H1 (cell line): ENCODE measurements at regions not wholly inside any gene's neighbourhood (a gene's known extent, or its start where the extent isn't known, plus 50 kb on each side); places are given as distances from the start of the nearest gene placed in this dataset.

ENCODE experiments used
- CTCF ChIA-PET: fragments of 300-600 bp; sonication (Branson Sonifier 250); formaldehyde crosslinking; loops from one replicate; lab custom pipeline; 2021; ENCODE audit not compliant: partially characterized antibody; lab: Charles Lee
- POLR2A ChIA-PET: fragments of 300-600 bp; sonication (Branson Sonifier 250); formaldehyde crosslinking; loops from one replicate; lab custom pipeline; 2021; ENCODE audit warnings: inconsistent platforms; ENCODE audit not compliant: partially characterized antibody; lab: Charles Lee
- DNase-seq, 2 experiments: peaks; one replicate each; pipeline versions ENCODE4 v3.0.0 to v3.0.0-alpha.2; 2010 to 2022; ENCODE audit warnings: low spot score in 2 of 2, low read depth in 1 of 2, mixed read lengths in 1 of 2
- FAIRE-seq: peaks from 2 replicates; lab custom pipeline; 2011; peaks lifted over from hg19 to GRCh38; lab: Jason Lieb, UNC
- H2AFZ ChIP-seq: 2 replicates; pipeline ENCODE4 v1.8.1; 2012; ENCODE audit warnings: low read length, inconsistent platforms
- H2AK5ac ChIP-seq: 2 replicates; pipeline ENCODE4 v1.6.1; 2013; ENCODE audit warnings: low read depth, low read length
- H2BK120ac ChIP-seq: replicated peaks from 2 replicates; pipeline ENCODE3; 2013; ENCODE audit warnings: low read depth, low read length, inconsistent platforms
- H2BK12ac ChIP-seq: 2 replicates; pipeline ENCODE4 v1.6.1; 2013; ENCODE audit warnings: low read depth, low read length
- H2BK15ac ChIP-seq: 2 replicates; pipeline ENCODE4 v1.6.1; 2013; ENCODE audit warnings: low read length
- H2BK20ac ChIP-seq: 2 replicates; pipeline ENCODE4 v1.6.1; 2013; ENCODE audit warnings: low read length
- H2BK5ac ChIP-seq: 2 replicates; pipeline ENCODE4 v1.6.1; 2013; ENCODE audit warnings: low read depth, low read length
- H3K14ac ChIP-seq: 2 replicates; pipeline ENCODE4 v1.6.1; 2013; ENCODE audit warnings: inconsistent platforms; ENCODE audit not compliant: insufficient read length
- H3K18ac ChIP-seq: 2 replicates; pipeline ENCODE4 v1.6.1; 2013; ENCODE audit warnings: low read length; ENCODE audit errors: extremely low read depth
- H3K23ac ChIP-seq: 2 replicates; pipeline ENCODE4 v1.6.1; 2013; ENCODE audit warnings: inconsistent platforms; ENCODE audit not compliant: insufficient read length
- H3K23me2 ChIP-seq: 2 replicates; pipeline ENCODE4 v1.6.1; 2013; ENCODE audit warnings: low read depth, low read length
- H3K27ac ChIP-seq: 2 replicates; pipeline ENCODE4 v1.6.1; 2011; ENCODE audit warnings: low read depth, low read length, inconsistent platforms
- H3K27me3 ChIP-seq, 4 experiments: replicated peaks in 1 of 4; 1 replicate in 1 of 4; 2 replicates in 3 of 4; pipeline versions ENCODE4 v1.6.1 to v1.8.1; 2011 to 2013; ENCODE audit warnings: low read length in 3 of 4, mild to moderate bottlenecking in 3 of 4, inconsistent platforms in 2 of 4, mixed read lengths in 2 of 4, moderate library complexity in 1 of 4; ENCODE audit not compliant: control insufficient read depth in 3 of 4, insufficient read depth in 3 of 4; ENCODE audit errors: extremely low read depth in 1 of 4
- H3K36me3 ChIP-seq, 4 experiments: 2 replicates each; pipeline versions ENCODE4 v1.6.1 to v1.8.1; 2011 to 2013; ENCODE audit warnings: mild to moderate bottlenecking in 4 of 4, low read length in 3 of 4, moderate library complexity in 2 of 4, control low read depth in 1 of 4, inconsistent platforms in 1 of 4; ENCODE audit not compliant: insufficient read depth in 4 of 4, control insufficient read depth in 2 of 4
- H3K4ac ChIP-seq: replicated peaks from 2 replicates; pipeline ENCODE3; 2013; ENCODE audit warnings: low read length, low read depth, mixed read lengths, inconsistent platforms; ENCODE audit not compliant: insufficient read length
- H3K4me1 ChIP-seq, 4 experiments: replicated peaks in 1 of 4; 1 replicate in 1 of 4; 2 replicates in 3 of 4; pipeline versions ENCODE4 v1.6.1 to v1.8.1; 2011 to 2013; ENCODE audit warnings: low read length in 3 of 4, inconsistent platforms in 2 of 4, mixed read lengths in 1 of 4; ENCODE audit not compliant: insufficient read depth in 4 of 4, control insufficient read depth in 3 of 4
- H3K4me2 ChIP-seq, 2 experiments: 2 replicates each; pipeline versions ENCODE4 v1.6.1 to v1.8.1; 2011 to 2013; ENCODE audit warnings: low read depth in 2 of 2, low read length in 2 of 2, control low read depth in 1 of 2, inconsistent platforms in 1 of 2, mild to moderate bottlenecking in 1 of 2; ENCODE audit not compliant: insufficient read depth in 1 of 2
- H3K4me3 ChIP-seq, 4 experiments: fragments of 200-600, 300-600 bp in 1 of 4; sonication (generic), shearing (Covaris generic), sonication (Bioruptor Twin) in 1 of 4; 2 replicates each; pipeline versions ENCODE4 v1.5.1 to v1.8.1; 2011 to 2016; ENCODE audit warnings: low read length in 4 of 4, low read depth in 3 of 4, control low read depth in 2 of 4, inconsistent platforms in 2 of 4, mild to moderate bottlenecking in 2 of 4, mixed read lengths in 1 of 4, moderate library complexity in 1 of 4; ENCODE audit not compliant: insufficient read depth in 2 of 4; ENCODE audit errors: extremely low read depth in 1 of 4
- H3K56ac ChIP-seq: replicated peaks from 2 replicates; pipeline ENCODE3; 2013; ENCODE audit warnings: low read depth, mild to moderate bottlenecking, mixed read lengths, low read length, inconsistent platforms; ENCODE audit not compliant: insufficient read length
- H3K79me1 ChIP-seq: 2 replicates; pipeline ENCODE4 v1.6.1; 2013; ENCODE audit warnings: low read depth, low read length, control low read depth
- H3K79me2 ChIP-seq, 2 experiments: 2 replicates each; pipeline versions ENCODE4 v1.6.1 to v1.8.1; 2012 to 2013; ENCODE audit warnings: low read length in 2 of 2, mild to moderate bottlenecking in 2 of 2, inconsistent platforms in 1 of 2; ENCODE audit not compliant: insufficient read depth in 2 of 2, control insufficient read depth in 1 of 2
- H3K9ac ChIP-seq, 4 experiments: replicated peaks in 1 of 4; 1 replicate in 1 of 4; 2 replicates in 3 of 4; pipeline versions ENCODE4 v1.6.1 to v1.8.1; 2011 to 2013; ENCODE audit warnings: low read depth in 3 of 4, low read length in 3 of 4, control low read depth in 2 of 4, mild to moderate bottlenecking in 2 of 4, moderate library complexity in 2 of 4, inconsistent platforms in 1 of 4; ENCODE audit errors: extremely low read depth in 1 of 4
- H3K9me3 ChIP-seq, 2 experiments: 2 replicates each; pipeline versions ENCODE4 v1.6.1 to v1.8.1; 2012 to 2013; ENCODE audit warnings: mild to moderate bottlenecking in 2 of 2, moderate library complexity in 2 of 2, control low read depth in 1 of 2, inconsistent platforms in 1 of 2, low read depth in 1 of 2, low read length in 1 of 2, mixed read lengths in 1 of 2; ENCODE audit not compliant: insufficient read depth in 2 of 2
- H4K20me1 ChIP-seq, 2 experiments: replicated peaks in 1 of 2; 2 replicates each; pipeline versions ENCODE3 to v1.8.1; 2011 to 2013; ENCODE audit warnings: inconsistent platforms in 2 of 2, low read length in 2 of 2, mild to moderate bottlenecking in 1 of 2; ENCODE audit not compliant: insufficient read depth in 2 of 2, control insufficient read depth in 1 of 2
- H4K5ac ChIP-seq: 2 replicates; pipeline ENCODE4 v1.6.1; 2013; ENCODE audit warnings: low read length, low read depth, mixed read lengths, inconsistent platforms; ENCODE audit not compliant: insufficient read length
- H4K8ac ChIP-seq: 2 replicates; pipeline ENCODE4 v1.8.0; 2013; ENCODE audit warnings: mild to moderate bottlenecking, moderate library complexity, low read length, inconsistent platforms; ENCODE audit not compliant: insufficient read depth; ENCODE audit errors: extremely low read depth
- H4K91ac ChIP-seq: replicated peaks from 2 replicates; pipeline ENCODE3; 2013; ENCODE audit warnings: low read length, mixed read lengths, inconsistent platforms; ENCODE audit not compliant: insufficient read length
- BCL11A ChIP-seq, 2 experiments: IDR thresholded peaks; one replicate each; pipeline ENCODE4 v1.6.1; 2011; ENCODE audit warnings: low read depth in 2 of 2, low read length in 2 of 2, mild to moderate bottlenecking in 2 of 2
- HDAC2 ChIP-seq, 2 experiments: fragments of 300-600 bp in 1 of 2; sonication (generic) in 1 of 2; IDR thresholded peaks; 2 replicates each; pipeline ENCODE4 v1.6.1; 2011 to 2012; ENCODE audit warnings: low read depth in 2 of 2, low read length in 2 of 2, mild to moderate bottlenecking in 2 of 2, moderate library complexity in 2 of 2, borderline replicate concordance in 1 of 2, inconsistent platforms in 1 of 2
- WGBS, 2 experiments: shearing (Covaris generic) in 1 of 2; methylation state at CpG; one replicate each; pipeline versions ENCODE4 v1.1.6 to v1.1.7; 2013 to 2015; ENCODE audit warnings: low lambda C conversion rate in 2 of 2, mixed read lengths in 2 of 2, inconsistent platforms in 1 of 2, low coverage in 1 of 2, missing lambda C conversion rate in 1 of 2; ENCODE audit not compliant: insufficient replicate concordance in 2 of 2, insufficient coverage in 1 of 2, insufficient read length in 1 of 2; ENCODE audit errors: extremely low coverage in 1 of 2, missing lambda C conversion rate in 1 of 2; 5-methylcytosine and 5-hydroxymethylcytosine counted together

GRCh38 chr10:27349987-27350386 is 109.4 kb upstream of the ACBD5 start:
- no peak overlapping the region for H2BK120ac ChIP-seq
- H4K91ac ChIP-seq: no peak overlapping the region
- TF ChIP-seq HDAC2 (IDR thresholded peaks at IDR 0.05; ENCODE audit: borderline replicate concordance in 1 of 2, low read depth in 2 of 2, low read length in 2 of 2): no peak
- TF ChIP-seq BCL11A (IDR thresholded peaks at IDR 0.05; ENCODE audit: low read depth in 2 of 2, low read length in 2 of 2): no peak
- no peaks in the 10 kb centered on the region for H3K36me3 ChIP-seq
- H3K27ac ChIP-seq: no peak overlapping the region
- H3K4me1 ChIP-seq: 0 out of 7 replicates have a peak, but pooled peaks cover 0 to 2% (median 0%) of the 10 kb centered on the region in 4 experiments
- no peaks in the 10 kb centered on the region for H3K79me2 ChIP-seq
- no peak overlapping the region for H2AK5ac ChIP-seq
- peak overlapping the region; percentile 56 for H2AFZ ChIP-seq
- no peak overlapping the region for H4K8ac ChIP-seq
- no peak overlapping the region for H2BK5ac ChIP-seq
- WGBS, 2 experiments: 94% methylated on average over 17 of the region's 20 CpGs; no CpG with 5 or more reads in 1 of the 2 experiments
- no peak overlapping the region for H2BK12ac ChIP-seq
- H3K9me3 ChIP-seq: no peaks in the 10 kb centered on the region
- CTCF ChIA-PET: interaction anchor here (0.7 kb wide), 1 partner anchor 126 kb away, joined by 3 read pairs; no protein-coding TSS in a partner anchor
- no peaks in the 10 kb centered on the region for H4K20me1 ChIP-seq
- no peak overlapping the region for H3K14ac ChIP-seq
- H3K4me2 ChIP-seq: no peak overlapping the region
- no peak overlapping the region for H3K56ac ChIP-seq
- H3K79me1 ChIP-seq: no peaks in the 10 kb centered on the region
- H2BK15ac ChIP-seq: no peak overlapping the region
- H3K23ac ChIP-seq: no peak overlapping the region
- H3K4me3 ChIP-seq: no peak overlapping the region
- no peaks in the 10 kb centered on the region for H3K23me2 ChIP-seq
- no peaks in the 10 kb centered on the region for H3K27me3 ChIP-seq
- no peak overlapping the region for H3K4ac ChIP-seq
- no peak overlapping the region for H3K9ac ChIP-seq
- no peak overlapping the region for H4K5ac ChIP-seq
- H3K18ac ChIP-seq: no peak overlapping the region
- DNase-seq (no peak), FAIRE-seq (no peak)
- POLR2A ChIA-PET: no interaction called here
- H2BK20ac ChIP-seq: no peak overlapping the region
